CD4-positive, CD25-positive, alpha-beta regulatory T cell (primary cell): ENCODE measurements at regions not wholly inside any gene's neighbourhood (a gene's known extent, or its start where the extent isn't known, plus 50 kb on each side); places are given as distances from the start of the nearest gene placed in this dataset.
"Not testable (repeated sequence)": the region's sequence is repeated elsewhere in the genome, so short reads cannot be mapped to it uniquely, and the experiment has no call there.

Source experiments
- ATAC-seq, 2 donors: fragments of 150-1000 bp; cut with Tn5 transposase; one replicate each; pipeline ENCODE4 v1.10.0; 2021; ENCODE audit warnings: low read depth in 2 of 2, moderate number of reproducible peaks in 2 of 2, moderate library complexity in 1 of 2
- DNase-seq, 3 donors: peaks; one replicate each; pipeline versions ENCODE4 v3.0.0 to v3.0.0-alpha.2; 2012 to 2022; ENCODE audit warnings: mixed read lengths in 1 of 3
- H3K27ac ChIP-seq: one replicate; pipeline ENCODE4 v1.7.0; 2013; ENCODE audit warnings: mild to moderate bottlenecking, low read length; ENCODE audit not compliant: insufficient read depth, poor library complexity, severe bottlenecking
- H3K27me3 ChIP-seq: one replicate; pipeline ENCODE4 v1.7.0; 2013; ENCODE audit warnings: low read length; ENCODE audit not compliant: control insufficient read depth, insufficient read depth
- H3K36me3 ChIP-seq: one replicate; pipeline ENCODE4 v1.7.0; 2013; ENCODE audit warnings: mild to moderate bottlenecking, low read length, moderate library complexity; ENCODE audit not compliant: control insufficient read depth, insufficient read depth
- H3K4me1 ChIP-seq: 2 replicates; pipeline ENCODE4 v1.7.0; 2013; ENCODE audit warnings: mild to moderate bottlenecking, low read length; ENCODE audit not compliant: insufficient read depth, control insufficient read depth, poor library complexity, severe bottlenecking
- H3K4me3 ChIP-seq: one replicate; pipeline ENCODE4 v1.7.0; 2013; ENCODE audit warnings: low read depth, mild to moderate bottlenecking, low read length, moderate library complexity
- H3K9me3 ChIP-seq, 2 experiments: 1 replicate in 1 of 2; 2 replicates in 1 of 2; pipeline ENCODE4 v1.7.0; 2013; ENCODE audit warnings: low read length in 2 of 2, mild to moderate bottlenecking in 1 of 2, moderate library complexity in 1 of 2; ENCODE audit not compliant: control insufficient read depth in 2 of 2
- H3K27ac Mint-ChIP-seq, 3 donors: one replicate each; pipeline ENCODE4 v1.8.0; 2020 to 2022; ENCODE audit warnings: mild to moderate bottlenecking in 3 of 3, mixed read lengths in 3 of 3, moderate library complexity in 2 of 3
- H3K27me3 Mint-ChIP-seq: one replicate; pipeline ENCODE4 v1.8.0; 2022; ENCODE audit warnings: mild to moderate bottlenecking, mixed read lengths
- H3K36me3 Mint-ChIP-seq: one replicate; pipeline ENCODE4 v1.8.0; 2020; ENCODE audit warnings: mixed read lengths
- H3K4me1 Mint-ChIP-seq, 4 donors: one replicate each; pipeline ENCODE4 v1.8.0; 2020 to 2022; ENCODE audit warnings: mixed read lengths in 4 of 4, mild to moderate bottlenecking in 1 of 4
- H3K4me3 Mint-ChIP-seq, 4 donors: one replicate each; pipeline ENCODE4 v1.8.0; 2020 to 2022; ENCODE audit warnings: mild to moderate bottlenecking in 4 of 4, mixed read lengths in 4 of 4, moderate library complexity in 3 of 4
- H3K9me3 Mint-ChIP-seq, 7 donors: one replicate each; pipeline ENCODE4 v1.8.0; 2020 to 2022; ENCODE audit warnings: mixed read lengths in 7 of 7, mild to moderate bottlenecking in 3 of 7, moderate library complexity in 2 of 7

DNA sequence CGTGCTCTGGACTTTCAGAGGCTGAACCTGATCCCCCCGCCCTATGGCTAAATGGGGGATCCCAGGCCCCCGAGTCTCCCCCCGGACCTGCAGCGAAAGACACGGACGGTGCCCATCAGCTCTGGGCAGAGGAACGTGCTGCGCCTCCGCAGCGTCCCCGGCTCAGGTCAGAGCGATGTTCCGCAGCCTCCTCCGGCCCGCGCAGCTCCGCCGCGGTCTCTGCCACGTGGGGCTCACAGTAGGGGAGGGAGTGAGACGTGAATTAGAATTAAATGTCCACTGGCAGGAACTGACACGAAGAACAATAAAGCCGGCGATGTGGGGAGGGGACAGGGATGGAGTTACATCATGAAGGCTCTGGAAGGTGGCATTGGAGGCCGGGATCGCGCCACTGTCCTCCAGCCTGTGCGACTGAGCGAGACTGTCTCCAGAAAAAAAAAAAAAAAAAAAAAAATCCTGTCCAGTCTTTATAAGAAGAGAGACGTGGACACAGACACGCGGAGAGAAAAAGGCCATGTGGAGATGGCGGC, 4053.0 kb upstream of the TPTE start:
- not testable (repeated sequence) for H3K4me1 ChIP-seq, H3K4me3 ChIP-seq, H3K27me3 Mint-ChIP-seq, H3K27me3 ChIP-seq, ATAC-seq, H3K9me3 Mint-ChIP-seq, H3K27ac Mint-ChIP-seq, H3K36me3 Mint-ChIP-seq, H3K27ac ChIP-seq, H3K4me1 Mint-ChIP-seq, DNase-seq, H3K9me3 ChIP-seq, H3K4me3 Mint-ChIP-seq, H3K36me3 ChIP-seq

DNA sequence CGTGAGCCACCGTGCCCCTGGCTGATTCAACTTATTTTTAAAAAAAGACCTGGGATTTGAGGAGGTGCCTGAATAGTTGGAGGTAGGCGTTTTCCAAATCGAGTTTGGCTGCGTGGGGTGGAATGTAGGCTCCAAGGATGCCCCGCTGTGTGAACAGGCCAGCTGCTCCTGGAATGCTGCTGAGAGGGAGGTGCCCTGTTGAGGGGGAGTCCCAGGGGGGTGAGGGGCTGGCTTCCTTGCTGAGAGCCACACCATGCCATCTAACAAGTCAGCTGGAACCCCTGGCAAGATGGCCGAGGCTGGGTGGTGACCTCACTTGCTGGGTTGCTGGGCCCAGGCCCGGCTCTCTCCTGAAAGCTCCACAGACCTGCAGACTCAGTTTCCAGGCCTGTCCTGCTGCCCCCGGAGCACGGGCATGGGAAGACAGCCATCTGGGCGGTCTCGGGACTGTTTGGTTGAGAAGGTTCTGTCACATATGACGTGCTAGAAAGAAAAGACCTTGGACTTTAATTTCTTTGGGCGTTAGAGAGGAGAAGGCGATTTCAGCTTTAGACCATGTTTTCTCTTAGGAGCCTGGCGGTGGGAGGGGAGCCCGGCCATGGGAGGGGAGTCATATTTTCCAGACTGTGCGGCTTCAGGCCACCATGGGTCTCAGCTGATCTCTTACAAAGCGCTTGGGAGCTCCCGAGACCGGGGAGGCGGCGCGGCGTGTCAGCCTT, 4047.0 kb upstream of the TPTE start:
- H3K4me1 Mint-ChIP-seq, DNase-seq, H3K27ac Mint-ChIP-seq, H3K27ac ChIP-seq, H3K9me3 ChIP-seq, H3K27me3 Mint-ChIP-seq, H3K4me3 ChIP-seq, H3K4me1 ChIP-seq, H3K9me3 Mint-ChIP-seq, H3K27me3 ChIP-seq, ATAC-seq, H3K36me3 Mint-ChIP-seq, H3K36me3 ChIP-seq, H3K4me3 Mint-ChIP-seq: not testable (repeated sequence)

DNA sequence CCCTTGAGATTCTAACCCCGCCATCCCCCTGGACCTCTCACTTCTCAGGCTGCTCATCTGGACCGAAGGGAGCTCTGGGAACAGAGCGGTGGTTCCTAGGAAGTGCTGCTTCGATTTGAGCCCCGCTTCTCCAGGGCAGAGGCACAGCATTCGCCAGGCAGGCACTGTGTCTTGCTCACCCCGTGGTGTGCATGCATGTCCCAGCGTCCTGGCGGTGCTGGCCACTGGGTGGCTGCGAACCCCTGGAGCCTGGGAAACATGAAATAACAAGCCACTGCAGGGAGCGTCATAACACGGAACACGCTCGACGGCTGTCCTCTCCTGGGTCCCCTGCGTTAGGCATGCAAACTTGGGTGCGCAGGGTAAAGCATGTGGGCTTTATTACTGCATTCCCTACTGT, 4040.3 kb upstream of the TPTE start:
- not testable (repeated sequence) for H3K9me3 ChIP-seq, H3K27me3 Mint-ChIP-seq, H3K36me3 Mint-ChIP-seq, H3K4me1 Mint-ChIP-seq, H3K27me3 ChIP-seq, H3K36me3 ChIP-seq, H3K9me3 Mint-ChIP-seq, H3K4me1 ChIP-seq, H3K27ac Mint-ChIP-seq, ATAC-seq, H3K27ac ChIP-seq, H3K4me3 Mint-ChIP-seq, DNase-seq, H3K4me3 ChIP-seq

DNA sequence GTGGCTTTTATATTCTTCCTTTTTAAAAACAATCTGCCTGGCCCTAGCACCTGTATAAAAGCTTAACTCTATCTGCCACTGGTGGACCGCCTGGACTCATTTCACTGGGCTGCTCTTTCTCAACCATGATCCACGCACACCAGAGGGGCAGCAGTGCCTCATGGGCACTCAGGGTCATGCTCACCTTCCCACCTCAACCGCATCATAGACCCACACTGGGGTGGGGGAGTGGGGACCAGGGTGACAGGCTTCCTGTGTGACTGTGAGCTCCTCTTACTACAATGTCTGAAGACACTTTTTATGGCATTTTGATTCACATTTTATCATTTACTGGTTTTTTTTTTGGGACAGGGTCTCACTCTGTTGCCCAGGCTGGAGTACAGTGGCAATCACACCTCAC, 4038.8 kb upstream of the TPTE start:
- not testable (repeated sequence) for H3K27ac Mint-ChIP-seq, ATAC-seq, DNase-seq

DNA sequence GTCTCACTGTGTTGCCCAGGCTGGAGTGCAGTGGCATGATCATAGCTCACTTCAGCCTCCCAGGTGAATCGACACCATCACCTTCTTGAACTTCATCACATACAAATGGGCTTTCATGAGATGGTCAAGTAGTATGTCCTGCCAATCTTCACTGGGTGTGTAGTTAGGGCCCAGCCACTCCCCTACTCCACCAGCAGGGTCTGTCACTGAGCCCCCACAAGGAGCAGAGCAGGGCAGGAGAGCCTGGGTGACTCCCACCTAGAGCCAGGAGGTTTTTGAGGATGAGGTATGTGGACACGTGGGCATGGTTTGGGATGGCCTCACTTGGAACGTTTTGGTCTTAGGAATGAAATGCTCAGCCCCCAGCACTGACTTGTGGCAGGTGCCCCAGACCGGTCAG, 4037.7 kb upstream of the TPTE start:
- not testable (repeated sequence) for ATAC-seq, H3K9me3 Mint-ChIP-seq, H3K27ac ChIP-seq, H3K36me3 ChIP-seq, H3K4me3 Mint-ChIP-seq, H3K4me1 ChIP-seq, H3K27ac Mint-ChIP-seq, H3K36me3 Mint-ChIP-seq, H3K27me3 Mint-ChIP-seq, H3K27me3 ChIP-seq, H3K4me3 ChIP-seq, H3K9me3 ChIP-seq, H3K4me1 Mint-ChIP-seq, DNase-seq

More for the DNA sequence above, 4038.8 kb upstream of the TPTE start:
- H3K4me1 Mint-ChIP-seq, H3K9me3 Mint-ChIP-seq, H3K27ac ChIP-seq, H3K9me3 ChIP-seq, H3K27me3 Mint-ChIP-seq, H3K36me3 ChIP-seq, H3K4me3 Mint-ChIP-seq, H3K27me3 ChIP-seq, H3K4me3 ChIP-seq, H3K36me3 Mint-ChIP-seq, H3K4me1 ChIP-seq: not testable (repeated sequence)

DNA sequence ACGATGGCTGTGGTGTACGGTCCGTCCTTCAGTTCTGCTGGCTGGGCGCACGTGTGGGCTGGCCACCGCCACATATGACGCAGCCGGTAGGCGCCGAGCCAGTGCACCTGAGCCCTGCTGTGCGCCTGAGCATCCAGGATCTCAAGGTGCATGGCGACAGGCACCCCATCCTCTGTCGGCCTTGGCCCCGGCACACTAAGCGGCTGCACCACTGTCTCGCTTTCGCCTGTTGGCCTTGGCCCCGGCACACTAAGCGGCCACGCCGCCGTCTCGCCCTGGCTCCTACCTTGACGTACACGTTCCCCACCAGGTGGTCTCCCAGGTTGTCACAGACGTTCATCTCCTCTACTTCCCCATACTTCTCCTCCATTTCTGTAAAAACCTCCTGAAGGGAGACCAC, 4034.6 kb upstream of the TPTE start:
- not testable (repeated sequence) for H3K9me3 Mint-ChIP-seq, H3K4me1 ChIP-seq, H3K36me3 ChIP-seq, H3K4me1 Mint-ChIP-seq, H3K27me3 Mint-ChIP-seq, H3K27ac ChIP-seq, DNase-seq, H3K9me3 ChIP-seq, H3K4me3 ChIP-seq, H3K4me3 Mint-ChIP-seq, H3K36me3 Mint-ChIP-seq, ATAC-seq, H3K27me3 ChIP-seq, H3K27ac Mint-ChIP-seq

DNA sequence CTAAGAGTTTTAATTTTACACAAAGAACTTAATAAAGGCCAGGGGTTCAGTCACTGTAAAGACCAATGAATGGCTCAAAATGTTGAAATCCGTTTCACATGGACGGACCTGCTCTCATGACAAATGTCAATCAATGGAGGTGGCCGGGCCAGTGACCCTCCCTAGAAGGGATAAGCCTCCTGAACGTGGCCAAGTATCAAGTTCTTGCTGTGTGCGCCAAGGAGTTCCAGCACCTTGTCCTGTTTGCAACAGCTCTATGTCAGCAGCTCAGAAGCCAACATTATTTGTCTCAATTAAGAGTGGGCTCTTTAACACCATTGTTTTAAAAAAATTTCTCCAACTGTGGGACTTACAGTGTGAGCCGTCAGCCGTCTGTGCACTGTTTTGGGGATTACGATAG, 4028.7 kb upstream of the TPTE start:
- not testable (repeated sequence) for H3K27me3 ChIP-seq, H3K9me3 ChIP-seq, H3K27ac ChIP-seq, H3K27me3 Mint-ChIP-seq, ATAC-seq, H3K4me1 ChIP-seq, H3K4me3 Mint-ChIP-seq, H3K4me3 ChIP-seq, DNase-seq, H3K27ac Mint-ChIP-seq, H3K36me3 Mint-ChIP-seq, H3K9me3 Mint-ChIP-seq, H3K36me3 ChIP-seq, H3K4me1 Mint-ChIP-seq

DNA sequence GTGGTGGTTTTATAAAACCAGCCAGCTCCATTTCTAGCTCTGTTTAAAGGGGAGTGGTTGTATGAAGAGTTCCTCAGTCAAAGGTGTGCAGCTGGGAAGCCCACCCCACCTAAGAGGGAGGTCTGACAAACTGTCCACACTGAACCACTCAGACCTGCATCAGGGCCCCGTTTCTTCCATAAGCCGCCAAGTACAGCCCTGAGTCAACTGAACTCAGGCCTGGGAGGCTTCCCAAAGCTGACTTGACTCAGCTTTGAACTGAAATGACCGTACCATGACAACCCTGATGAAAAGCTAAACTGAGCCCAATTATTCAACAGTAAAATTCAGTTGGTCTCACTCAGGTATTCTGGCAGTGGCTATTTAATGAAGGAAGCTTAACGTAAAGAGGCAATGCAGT, 4027.4 kb upstream of the TPTE start:
- H3K36me3 ChIP-seq, H3K9me3 ChIP-seq, H3K4me3 Mint-ChIP-seq, H3K27me3 ChIP-seq, H3K4me3 ChIP-seq, H3K27ac ChIP-seq, H3K4me1 Mint-ChIP-seq, H3K9me3 Mint-ChIP-seq, ATAC-seq, DNase-seq, H3K4me1 ChIP-seq, H3K27ac Mint-ChIP-seq, H3K27me3 Mint-ChIP-seq, H3K36me3 Mint-ChIP-seq: not testable (repeated sequence)
